ENCODE measurements at regions not wholly inside any gene's neighbourhood (a gene's known extent, or its start where the extent isn't known, plus 50 kb on each side); places are given as distances from the start of the nearest gene placed in this dataset.
A peak's percentile ranks its signal among the peaks of the same experiment; 100 is the strongest.

DNA sequence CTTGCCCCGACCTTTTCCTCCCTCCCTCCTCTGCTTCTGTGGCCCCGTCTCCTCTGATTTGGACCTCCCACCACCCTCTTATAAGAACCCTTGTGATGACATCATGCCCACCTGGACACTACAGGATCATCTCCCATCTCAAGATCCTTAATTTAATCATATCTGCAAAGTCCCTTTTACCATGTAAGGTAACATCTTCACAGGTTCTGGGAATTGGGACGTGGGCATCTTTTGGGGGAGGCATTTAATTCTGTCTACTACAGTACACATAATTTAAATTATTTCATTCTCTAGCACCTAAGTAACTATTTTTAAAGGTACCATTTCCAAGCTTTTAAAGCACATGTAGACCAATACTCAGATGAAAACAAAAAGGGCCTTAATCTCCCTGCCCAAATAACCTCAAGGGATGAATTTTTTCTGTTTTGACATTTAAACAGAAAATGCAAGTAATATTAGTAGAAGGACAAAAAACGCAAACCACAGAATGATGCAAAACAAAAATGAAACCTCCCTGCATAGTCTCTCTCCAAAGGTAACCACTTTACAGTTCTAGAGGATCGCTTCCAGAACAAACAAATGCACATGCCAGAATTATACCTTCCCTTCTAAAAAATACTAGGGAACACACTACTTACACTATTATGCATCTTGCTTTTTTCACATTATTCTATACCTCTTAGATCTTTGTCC is 222.1 kb downstream of the AACS start:
- DNase-seq (no peak), FAIRE-seq (no peak)
- no peak for TF ChIP-seq CTCF (IDR thresholded peaks at IDR 0.05; ENCODE audit: borderline replicate concordance, extremely low read depth, insufficient read depth)

GRCh38 chr12:125288931-125289928 is 224.0 kb downstream of the AACS start:
- no peaks in the 10 kb centered on the region for H3K27me3 ChIP-seq (ENCODE audit: control insufficient read depth, insufficient read depth, low read length)
- no peak overlapping the region for H3K4me3 ChIP-seq (ENCODE audit: low read length in 3 of 3)
- DNase-seq, result no peak
- no peaks in the 10 kb centered on the region for H3K36me3 ChIP-seq (ENCODE audit: control insufficient read depth in 2 of 3, insufficient read depth in 3 of 3, low read length in 3 of 3)
- FAIRE-seq, result no peak
- intact Hi-C loops (cut with DNase I), result no loop called here
- H3K27ac ChIP-seq (ENCODE audit: low read depth in 2 of 2, low read length in 2 of 2), result no peak overlapping the region
- TF ChIP-seq CTCF (IDR thresholded peaks at IDR 0.05; ENCODE audit: borderline replicate concordance, extremely low read depth, insufficient read depth), result no peak
- no peak overlapping the region for H3K9ac ChIP-seq (ENCODE audit: low read length in 3 of 3)
- peaks cover 0 to 6% (median 0%) of the 10 kb centered on the region in 3 donors for H3K9me3 ChIP-seq (ENCODE audit: control insufficient read depth in 2 of 3, insufficient read depth in 1 of 3, low read length in 3 of 3)
- no peaks in the 10 kb centered on the region for H3K4me1 ChIP-seq (ENCODE audit: control insufficient read depth in 2 of 3, insufficient read depth in 2 of 3, low read depth in 1 of 3, low read length in 3 of 3)

More for the DNA sequence above, 222.1 kb downstream of the AACS start:
- Histone ChIP-seq H3K36me3 (ENCODE audit: control insufficient read depth in 2 of 3, insufficient read depth in 3 of 3, low read length in 3 of 3) (no peaks in the 10 kb centered on the region), H3K4me1 (ENCODE audit: control insufficient read depth in 2 of 3, insufficient read depth in 2 of 3, low read depth in 1 of 3, low read length in 3 of 3) (no peaks in the 10 kb centered on the region), H3K27ac (ENCODE audit: low read depth in 2 of 2, low read length in 2 of 2) (no peak overlapping the region), H3K9me3 (ENCODE audit: control insufficient read depth in 2 of 3, insufficient read depth in 1 of 3, low read length in 3 of 3) (no peaks in the 10 kb centered on the region), H3K4me3 (ENCODE audit: low read length in 3 of 3) (no peak overlapping the region), H3K9ac (ENCODE audit: low read length in 3 of 3) (no peak overlapping the region), H3K27me3 (ENCODE audit: control insufficient read depth, insufficient read depth, low read length) (no peaks in the 10 kb centered on the region)
- intact Hi-C loops (cut with DNase I), result no loop called here

DNA sequence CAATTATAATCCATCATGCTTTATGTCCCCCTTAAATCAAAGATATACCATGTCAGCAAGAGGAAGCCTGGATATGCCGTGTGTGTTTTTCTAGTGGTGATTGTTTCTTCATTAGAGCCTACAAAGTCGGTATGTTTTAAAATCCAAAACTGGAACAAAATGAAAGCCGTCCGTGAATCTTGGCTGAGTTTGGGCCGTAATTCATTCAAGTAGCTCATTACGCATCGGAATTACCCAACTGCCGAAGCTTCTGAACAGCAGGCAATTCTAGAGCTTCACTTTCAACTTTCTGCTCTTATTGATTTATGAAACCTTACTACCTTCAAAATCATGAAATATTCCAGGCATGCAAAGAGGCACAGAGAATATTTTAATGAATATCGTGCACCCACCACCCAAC is 224.7 kb downstream of the AACS start:
- no peak for TF ChIP-seq CTCF (IDR thresholded peaks at IDR 0.05; ENCODE audit: borderline replicate concordance, extremely low read depth, insufficient read depth)
- intact Hi-C loops (cut with DNase I), result no loop called here
- Histone ChIP-seq H3K9ac (ENCODE audit: low read length in 3 of 3) (no peak overlapping the region), H3K36me3 (ENCODE audit: control insufficient read depth in 2 of 3, insufficient read depth in 3 of 3, low read length in 3 of 3) (no peaks in the 10 kb centered on the region), H3K27me3 (ENCODE audit: control insufficient read depth, insufficient read depth, low read length) (no peaks in the 10 kb centered on the region), H3K9me3 (ENCODE audit: control insufficient read depth in 2 of 3, insufficient read depth in 1 of 3, low read length in 3 of 3) (peaks cover 0 to 6% (median 0%) of the 10 kb centered on the region in 3 donors), H3K27ac (ENCODE audit: low read depth in 2 of 2, low read length in 2 of 2) (no peak overlapping the region), H3K4me3 (ENCODE audit: low read length in 3 of 3) (no peak overlapping the region), H3K4me1 (ENCODE audit: control insufficient read depth in 2 of 3, insufficient read depth in 2 of 3, low read depth in 1 of 3, low read length in 3 of 3) (no peaks in the 10 kb centered on the region)
- DNase-seq (peak in 1 of 5 donors; percentile 21), FAIRE-seq (no peak)
